ENCODE measurements at regions not wholly inside any gene's neighbourhood (a gene's known extent, or its start where the extent isn't known, plus 50 kb on each side); places are given as distances from the start of the nearest gene placed in this dataset.

- DNase-seq = no peak
- Histone ChIP-seq H3K4me1 (no peaks in the 10 kb centered on the region), H3K27ac (no peak overlapping the region), H3K4me3 (replicated peaks in 1 of 3) (no peak overlapping the region), H3K9me3 (no peaks in the 10 kb centered on the region), H3K27me3 (no peaks in the 10 kb centered on the region), H3K36me3 (no peaks in the 10 kb centered on the region)
- TF ChIP-seq POLR2A (IDR thresholded peaks at IDR 0.05) (no peak), CTCF (IDR thresholded peaks at IDR 0.05) (no peak)
- intact Hi-C loops (cut with DNase I) = no loop called here
- WGBS, 2 donors = 93 to 95% methylated on average over 5 of the region's 5 CpGs
Measured at GRCh38 chr2:128403814-128404708, 85.4 kb upstream of the HS6ST1 start.

GRCh38 chr2:128404709-128405466, 86.2 kb upstream of the HS6ST1 start:
- H3K9me3 ChIP-seq = no peaks in the 10 kb centered on the region
- H3K27ac ChIP-seq = no peak overlapping the region
- H3K36me3 ChIP-seq = no peaks in the 10 kb centered on the region
- DNase-seq = no peak
- no peaks in the 10 kb centered on the region for H3K27me3 ChIP-seq
- WGBS, 2 donors = 83 to 87% methylated on average over 11 of the region's 11 CpGs
- no peak overlapping the region for H3K4me3 ChIP-seq (replicated peaks in 1 of 3)
- intact Hi-C loops (cut with DNase I) = no loop called here
- no peak for TF ChIP-seq POLR2A (IDR thresholded peaks at IDR 0.05)
- TF ChIP-seq CTCF (IDR thresholded peaks at IDR 0.05) = no peak
- no peaks in the 10 kb centered on the region for H3K4me1 ChIP-seq

- no peak for TF ChIP-seq CTCF (IDR thresholded peaks at IDR 0.05)
- no peak for TF ChIP-seq POLR2A (IDR thresholded peaks at IDR 0.05)
- 60 to 92% methylated on average over 1 to 5 of the region's 5 CpGs for WGBS, 2 donors
- intact Hi-C loops (cut with DNase I) = no loop called here
Measured at GRCh38 chr2:128405467-128405900, 86.8 kb upstream of the HS6ST1 start.

GRCh38 chr2:128405981-128406613, 87.4 kb upstream of the HS6ST1 start:
- intact Hi-C loops (cut with DNase I) = no loop called here
- H3K9me3 ChIP-seq = no peaks in the 10 kb centered on the region
- TF ChIP-seq CTCF (IDR thresholded peaks at IDR 0.05) (no peak), POLR2A (IDR thresholded peaks at IDR 0.05) (no peak)
- H3K27ac ChIP-seq = no peak overlapping the region
- no peaks in the 10 kb centered on the region for H3K27me3 ChIP-seq
- no peak overlapping the region for H3K4me3 ChIP-seq (replicated peaks in 1 of 3)
- H3K4me1 ChIP-seq = no peaks in the 10 kb centered on the region
- no peaks in the 10 kb centered on the region for H3K36me3 ChIP-seq
- WGBS, 2 donors = 83 to 91% methylated on average over 5 to 6 of the region's 6 CpGs
- DNase-seq = no peak

More at GRCh38 chr2:128405467-128405900, 86.8 kb upstream of the HS6ST1 start:
- DNase-seq = no peak
- no peak overlapping the region for H3K27ac ChIP-seq
- H3K36me3 ChIP-seq = no peaks in the 10 kb centered on the region
- no peak overlapping the region for H3K4me3 ChIP-seq (replicated peaks in 1 of 3)
- no peaks in the 10 kb centered on the region for H3K4me1 ChIP-seq
- no peaks in the 10 kb centered on the region for H3K27me3 ChIP-seq
- H3K9me3 ChIP-seq = no peaks in the 10 kb centered on the region

Data from thyroid gland (tissue), 4 donors.